SK-N-SH treated with all-trans-retinoic acid at 6 μM for 48 hours (cell line): ENCODE measurements at regions not wholly inside any gene's neighbourhood (a gene's known extent, or its start where the extent isn't known, plus 50 kb on each side); places are given as distances from the start of the nearest gene placed in this dataset.

Experiments used
- ATAC-seq: fragments of 200-7000 bp; cut with Tn5 transposase; 3 replicates; pipeline ENCODE4 v1.9.1; 2020; ENCODE audit warnings: mild to moderate bottlenecking, moderate library complexity
- ARNTL ChIP-seq: fragments of 450-650 bp; formaldehyde crosslinking; IDR thresholded peaks from 2 replicates; pipeline ENCODE4 v1.5.0; 2020; ENCODE audit warnings: low read depth, mild to moderate bottlenecking, moderate library complexity, borderline replicate concordance
- BACH2 ChIP-seq: fragments of 250-450 bp; sonication (Bioruptor Pico); IDR thresholded peaks from 2 replicates; pipeline ENCODE4 v1.9.0; 2021; ENCODE audit warnings: mild to moderate bottlenecking, borderline replicate concordance
- CSDC2 ChIP-seq: fragments of 250-450 bp; sonication (Bioruptor Pico); IDR thresholded peaks from 2 replicates; pipeline ENCODE4 v1.5.0; 2020; ENCODE audit warnings: mild to moderate bottlenecking, moderate library complexity
- ESRRG ChIP-seq: fragments of 250-450 bp; sonication (Bioruptor Pico); IDR thresholded peaks from 2 replicates; pipeline ENCODE4 v1.6.1; 2021; ENCODE audit warnings: mild to moderate bottlenecking
- OSR1 ChIP-seq: fragments of 250-450 bp; sonication (Bioruptor Pico); IDR thresholded peaks from 2 replicates; pipeline ENCODE4 v1.8.0; 2022; ENCODE audit warnings: moderate library complexity, mild to moderate bottlenecking, inconsistent platforms
- PPARA ChIP-seq: fragments of 250-450 bp; sonication (Bioruptor Pico); IDR thresholded peaks from 2 replicates; pipeline ENCODE4 v1.5.0; 2020; ENCODE audit warnings: mild to moderate bottlenecking, borderline replicate concordance
- RARB ChIP-seq: fragments of 250-450 bp; sonication (Bioruptor Pico); IDR thresholded peaks from 2 replicates; pipeline ENCODE4 v1.8.0; 2021; ENCODE audit warnings: mild to moderate bottlenecking, moderate library complexity
- SNAI2 ChIP-seq: fragments of 250-450 bp; sonication (Bioruptor Pico); IDR thresholded peaks from 2 replicates; pipeline ENCODE4 v1.5.0; 2020; ENCODE audit warnings: mild to moderate bottlenecking, moderate library complexity
- TCF4 ChIP-seq: fragments of 250-450 bp; sonication (Bioruptor Pico); IDR thresholded peaks from 2 replicates; pipeline ENCODE4 v1.8.0; 2021; ENCODE audit warnings: mild to moderate bottlenecking, moderate library complexity, borderline replicate concordance
- TOX ChIP-seq: fragments of 250-450 bp; sonication (Bioruptor Pico); IDR thresholded peaks from 2 replicates; pipeline ENCODE4 v1.8.0; 2021; ENCODE audit warnings: mild to moderate bottlenecking, moderate library complexity, borderline replicate concordance
- ZC3H10 ChIP-seq: fragments of 250-450 bp; sonication (Bioruptor Pico); IDR thresholded peaks from 2 replicates; pipeline ENCODE4 v1.5.1; 2021; ENCODE audit warnings: mild to moderate bottlenecking, moderate library complexity
- ZFP30 ChIP-seq: fragments of 450-650 bp; formaldehyde crosslinking; IDR thresholded peaks from 2 replicates; pipeline ENCODE4 v1.5.0; 2022; ENCODE audit warnings: mild to moderate bottlenecking, moderate library complexity
- ZNF565 ChIP-seq: fragments of 450-650 bp; formaldehyde crosslinking; conservative IDR thresholded peaks from 2 replicates; pipeline ENCODE4 v1.5.0; 2020; ENCODE audit warnings: low read depth, mild to moderate bottlenecking, moderate library complexity
- ZNF70 ChIP-seq: fragments of 450-650 bp; formaldehyde crosslinking; IDR thresholded peaks from 2 replicates; pipeline ENCODE4 v1.5.0; 2020; ENCODE audit warnings: mild to moderate bottlenecking, moderate library complexity
- ZNF8 ChIP-seq: fragments of 450-650 bp; formaldehyde crosslinking; IDR thresholded peaks from 2 replicates; pipeline ENCODE4 v1.5.0; 2020; ENCODE audit warnings: mild to moderate bottlenecking, moderate library complexity
- TF ChIP-seq, protein P1 (sequence below): fragments of 250-450 bp; sonication (Bioruptor Pico); IDR thresholded peaks from 2 replicates; pipeline ENCODE4 v1.8.0; 2021; ENCODE audit warnings: low read depth, mild to moderate bottlenecking, moderate library complexity, borderline replicate concordance
- TF ChIP-seq, protein P2 (sequence below): fragments of 250-450 bp; sonication (Bioruptor Pico); IDR thresholded peaks from 2 replicates; pipeline ENCODE4 v1.5.1; 2021; ENCODE audit warnings: mild to moderate bottlenecking, moderate library complexity
- TF ChIP-seq, protein P3 (sequence below): fragments of 250-450 bp; sonication (Bioruptor Pico); IDR thresholded peaks from 2 replicates; pipeline ENCODE4 v1.8.0; 2020; ENCODE audit warnings: mild to moderate bottlenecking, moderate library complexity, borderline replicate concordance
- TF ChIP-seq, protein P4 (sequence below): fragments of 250-450 bp; sonication (Bioruptor Pico); IDR thresholded peaks from 2 replicates; pipeline ENCODE4 v1.5.1; 2020; ENCODE audit warnings: low read depth, mild to moderate bottlenecking, moderate library complexity

DNA sequence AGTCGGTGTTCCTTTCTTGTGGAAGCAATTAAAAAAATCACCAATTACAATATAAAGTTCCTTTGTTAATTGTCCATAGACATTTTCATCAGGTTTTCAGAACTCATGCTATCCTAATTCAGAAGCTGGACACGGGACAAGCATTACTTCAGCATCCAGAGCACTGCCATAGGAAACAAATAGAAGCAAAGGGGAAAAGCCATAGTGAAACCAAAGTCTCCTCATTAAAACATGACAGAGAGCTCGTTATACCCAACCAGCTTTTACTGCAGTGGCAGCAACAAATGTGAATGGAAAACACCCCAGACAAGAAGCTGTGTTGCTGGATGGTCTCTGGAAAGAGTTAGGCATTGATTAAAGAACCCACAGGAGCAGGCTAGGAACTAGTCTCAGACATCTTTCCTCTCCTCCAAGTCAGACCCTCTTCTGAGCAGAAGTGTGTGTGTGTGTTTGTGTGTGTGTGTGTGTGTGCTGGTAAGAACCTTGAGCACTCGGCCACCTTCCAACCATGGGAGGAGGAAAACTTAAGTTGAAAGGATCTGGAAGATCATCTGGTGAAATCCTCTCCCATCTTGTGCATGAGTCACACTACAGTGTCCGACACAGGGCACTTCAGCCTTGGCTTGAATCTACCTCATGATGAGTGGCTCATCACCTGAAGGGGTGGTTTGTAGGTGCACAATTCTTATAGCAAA lies 162.6 kb upstream of the ADAMTS16 start:
- no peak for TF ChIP-seq TCF4
- TF ChIP-seq TOX (CRISPR knock-in tag) = no peak
- TF ChIP-seq, protein P1, sequence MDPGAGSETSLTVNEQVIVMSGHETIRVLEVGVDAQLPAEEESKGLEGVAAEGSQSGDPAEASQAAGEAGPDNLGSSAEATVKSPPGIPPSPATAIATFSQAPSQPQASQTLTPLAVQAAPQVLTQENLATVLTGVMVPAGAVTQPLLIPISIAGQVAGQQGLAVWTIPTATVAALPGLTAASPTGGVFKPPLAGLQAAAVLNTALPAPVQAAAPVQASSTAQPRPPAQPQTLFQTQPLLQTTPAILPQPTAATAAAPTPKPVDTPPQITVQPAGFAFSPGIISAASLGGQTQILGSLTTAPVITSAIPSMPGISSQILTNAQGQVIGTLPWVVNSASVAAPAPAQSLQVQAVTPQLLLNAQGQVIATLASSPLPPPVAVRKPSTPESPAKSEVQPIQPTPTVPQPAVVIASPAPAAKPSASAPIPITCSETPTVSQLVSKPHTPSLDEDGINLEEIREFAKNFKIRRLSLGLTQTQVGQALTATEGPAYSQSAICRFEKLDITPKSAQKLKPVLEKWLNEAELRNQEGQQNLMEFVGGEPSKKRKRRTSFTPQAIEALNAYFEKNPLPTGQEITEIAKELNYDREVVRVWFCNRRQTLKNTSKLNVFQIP = no peak
- TF ChIP-seq ZFP30 (CRISPR knock-in tag) = no peak
- no peak for TF ChIP-seq BACH2 (CRISPR knock-in tag)
- no peak for TF ChIP-seq ZNF565 (CRISPR knock-in tag)

DNA sequence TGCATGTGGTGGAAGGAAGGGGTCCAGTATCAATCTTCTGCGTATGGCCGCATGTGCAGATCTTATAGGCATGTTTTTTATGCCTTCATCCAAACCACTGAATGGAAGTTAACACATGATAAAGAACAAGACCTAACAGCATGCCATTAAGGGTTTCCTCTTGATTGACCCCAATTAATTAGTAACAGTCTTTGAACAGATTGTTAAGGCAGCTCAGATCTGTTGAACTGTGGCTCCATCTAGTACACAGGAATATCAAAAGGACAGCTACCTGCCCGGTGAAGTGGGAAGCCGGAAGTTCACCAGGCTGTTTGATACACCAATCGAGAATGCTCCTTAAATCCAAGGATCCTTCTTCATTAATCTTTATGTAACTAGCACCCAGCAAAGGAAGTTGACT lies 159.9 kb upstream of the ADAMTS16 start:
- TF ChIP-seq, protein P2, sequence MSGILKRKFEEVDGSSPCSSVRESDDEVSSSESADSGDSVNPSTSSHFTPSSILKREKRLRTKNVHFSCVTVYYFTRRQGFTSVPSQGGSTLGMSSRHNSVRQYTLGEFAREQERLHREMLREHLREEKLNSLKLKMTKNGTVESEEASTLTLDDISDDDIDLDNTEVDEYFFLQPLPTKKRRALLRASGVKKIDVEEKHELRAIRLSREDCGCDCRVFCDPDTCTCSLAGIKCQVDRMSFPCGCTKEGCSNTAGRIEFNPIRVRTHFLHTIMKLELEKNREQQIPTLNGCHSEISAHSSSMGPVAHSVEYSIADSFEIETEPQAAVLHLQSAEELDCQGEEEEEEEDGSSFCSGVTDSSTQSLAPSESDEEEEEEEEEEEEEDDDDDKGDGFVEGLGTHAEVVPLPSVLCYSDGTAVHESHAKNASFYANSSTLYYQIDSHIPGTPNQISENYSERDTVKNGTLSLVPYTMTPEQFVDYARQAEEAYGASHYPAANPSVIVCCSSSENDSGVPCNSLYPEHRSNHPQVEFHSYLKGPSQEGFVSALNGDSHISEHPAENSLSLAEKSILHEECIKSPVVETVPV = no peak
- TF ChIP-seq ESRRG (CRISPR knock-in tag) (no peak), BACH2 (CRISPR knock-in tag) (no peak), SNAI2 (CRISPR knock-in tag) (no peak), CSDC2 (CRISPR knock-in tag) (no peak)
- no peak for ATAC-seq

More for the DNA sequence above, 162.6 kb upstream of the ADAMTS16 start:
- ATAC-seq = no peak

DNA sequence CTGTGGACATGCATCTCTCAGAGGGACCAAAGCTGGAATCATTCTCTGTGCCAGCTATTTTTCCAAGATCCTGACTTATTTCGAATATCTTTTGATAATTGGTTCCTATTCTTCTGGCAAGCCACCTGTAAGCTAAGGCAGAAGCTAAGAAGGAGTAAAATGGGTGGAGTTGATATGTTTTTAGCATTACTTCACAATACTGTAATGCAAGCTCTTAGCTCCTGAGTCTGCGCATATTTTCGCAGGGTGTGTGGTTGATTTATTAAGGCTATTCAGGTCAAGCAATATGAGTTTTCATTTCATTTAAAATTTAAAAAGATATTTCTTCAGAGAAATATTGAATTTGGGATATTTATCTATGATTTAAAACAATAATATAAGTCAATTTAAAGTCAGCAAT lies 158.5 kb upstream of the ADAMTS16 start:
- ATAC-seq = no peak
- TF ChIP-seq, protein P3, sequence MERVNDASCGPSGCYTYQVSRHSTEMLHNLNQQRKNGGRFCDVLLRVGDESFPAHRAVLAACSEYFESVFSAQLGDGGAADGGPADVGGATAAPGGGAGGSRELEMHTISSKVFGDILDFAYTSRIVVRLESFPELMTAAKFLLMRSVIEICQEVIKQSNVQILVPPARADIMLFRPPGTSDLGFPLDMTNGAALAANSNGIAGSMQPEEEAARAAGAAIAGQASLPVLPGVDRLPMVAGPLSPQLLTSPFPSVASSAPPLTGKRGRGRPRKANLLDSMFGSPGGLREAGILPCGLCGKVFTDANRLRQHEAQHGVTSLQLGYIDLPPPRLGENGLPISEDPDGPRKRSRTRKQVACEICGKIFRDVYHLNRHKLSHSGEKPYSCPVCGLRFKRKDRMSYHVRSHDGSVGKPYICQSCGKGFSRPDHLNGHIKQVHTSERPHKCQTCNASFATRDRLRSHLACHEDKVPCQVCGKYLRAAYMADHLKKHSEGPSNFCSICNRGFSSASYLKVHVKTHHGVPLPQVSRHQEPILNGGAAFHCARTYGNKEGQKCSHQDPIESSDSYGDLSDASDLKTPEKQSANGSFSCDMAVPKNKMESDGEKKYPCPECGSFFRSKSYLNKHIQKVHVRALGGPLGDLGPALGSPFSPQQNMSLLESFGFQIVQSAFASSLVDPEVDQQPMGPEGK (CRISPR knock-in tag) = no peak
- TF ChIP-seq ZNF565 (CRISPR knock-in tag) = no peak
- no peak for TF ChIP-seq ZC3H10 (CRISPR knock-in tag)
- no peak for TF ChIP-seq CSDC2 (CRISPR knock-in tag)
- TF ChIP-seq ZNF8 (CRISPR knock-in tag) = no peak
- no peak for TF ChIP-seq PPARA (CRISPR knock-in tag)
- no peak for TF ChIP-seq RARB (CRISPR knock-in tag)
- TF ChIP-seq, protein P4, sequence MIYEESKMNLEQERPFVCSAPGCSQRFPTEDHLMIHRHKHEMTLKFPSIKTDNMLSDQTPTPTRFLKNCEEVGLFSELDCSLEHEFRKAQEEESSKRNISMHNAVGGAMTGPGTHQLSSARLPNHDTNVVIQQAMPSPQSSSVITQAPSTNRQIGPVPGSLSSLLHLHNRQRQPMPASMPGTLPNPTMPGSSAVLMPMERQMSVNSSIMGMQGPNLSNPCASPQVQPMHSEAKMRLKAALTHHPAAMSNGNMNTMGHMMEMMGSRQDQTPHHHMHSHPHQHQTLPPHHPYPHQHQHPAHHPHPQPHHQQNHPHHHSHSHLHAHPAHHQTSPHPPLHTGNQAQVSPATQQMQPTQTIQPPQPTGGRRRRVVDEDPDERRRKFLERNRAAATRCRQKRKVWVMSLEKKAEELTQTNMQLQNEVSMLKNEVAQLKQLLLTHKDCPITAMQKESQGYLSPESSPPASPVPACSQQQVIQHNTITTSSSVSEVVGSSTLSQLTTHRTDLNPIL (CRISPR knock-in tag) = no peak
- no peak for TF ChIP-seq OSR1
- TF ChIP-seq, protein P1 = no peak

DNA sequence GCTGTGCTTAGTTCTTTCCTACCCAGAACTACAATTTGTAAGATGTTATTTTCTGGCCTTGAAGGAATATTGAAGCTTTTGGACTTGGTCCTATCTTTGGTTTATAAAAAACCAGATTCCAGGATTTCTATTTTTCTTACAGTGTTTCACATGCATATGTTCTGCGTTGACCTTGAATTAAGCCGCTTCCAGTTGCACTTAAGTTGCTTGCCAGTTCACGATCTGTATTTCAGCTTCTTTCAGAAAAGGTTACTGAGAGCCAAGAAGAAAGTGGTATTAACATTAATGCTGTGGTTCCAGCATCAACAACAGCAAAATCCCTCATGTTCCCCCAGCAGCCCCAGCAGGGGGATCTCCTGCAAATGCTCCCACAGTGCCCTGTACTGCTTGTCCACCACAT lies 156.4 kb upstream of the ADAMTS16 start:
- no peak for ATAC-seq
- TF ChIP-seq RARB (CRISPR knock-in tag) (no peak), ARNTL (CRISPR knock-in tag) (no peak), TOX (CRISPR knock-in tag) (no peak), ZFP30 (CRISPR knock-in tag) (no peak), ZNF70 (CRISPR knock-in tag) (no peak), PPARA (CRISPR knock-in tag) (no peak), CSDC2 (CRISPR knock-in tag) (no peak), ZNF8 (CRISPR knock-in tag) (no peak)
- TF ChIP-seq, protein P4 (CRISPR knock-in tag) = no peak
- TF ChIP-seq, all 23 proteins: peak for 0
